ENCODE measurements at regions not wholly inside any gene's neighbourhood (a gene's known extent, or its start where the extent isn't known, plus 50 kb on each side); places are given as distances from the start of the nearest gene placed in this dataset.

- Histone ChIP-seq H3K4me1 (no peaks in the 10 kb centered on the region), H3K27ac (no peak overlapping the region), H3K4me3 (no peak overlapping the region), H3K4me2 (no peak overlapping the region), H3K9me3 (no peaks in the 10 kb centered on the region)
- ATAC-seq (no peak), DNase-seq (ENCODE audit: low read depth in 1 of 2, low spot score in 1 of 2) (no peak), FAIRE-seq (no peak)
- whole genome bisulfite sequencing (ENCODE audit: missing lambda C conversion rate) = 50% methylated on average over 6 of the region's 6 CpGs
- ChIA-PET CTCF (no interaction called here), POLR2A (no interaction called here)
- no peak for TF ChIP-seq ZNF302 (CRISPR knock-in tag; IDR thresholded peaks at IDR 0.05)
- TF ChIP-seq, protein P1, sequence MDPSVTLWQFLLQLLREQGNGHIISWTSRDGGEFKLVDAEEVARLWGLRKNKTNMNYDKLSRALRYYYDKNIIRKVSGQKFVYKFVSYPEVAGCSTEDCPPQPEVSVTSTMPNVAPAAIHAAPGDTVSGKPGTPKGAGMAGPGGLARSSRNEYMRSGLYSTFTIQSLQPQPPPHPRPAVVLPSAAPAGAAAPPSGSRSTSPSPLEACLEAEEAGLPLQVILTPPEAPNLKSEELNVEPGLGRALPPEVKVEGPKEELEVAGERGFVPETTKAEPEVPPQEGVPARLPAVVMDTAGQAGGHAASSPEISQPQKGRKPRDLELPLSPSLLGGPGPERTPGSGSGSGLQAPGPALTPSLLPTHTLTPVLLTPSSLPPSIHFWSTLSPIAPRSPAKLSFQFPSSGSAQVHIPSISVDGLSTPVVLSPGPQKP (IDR thresholded peaks at IDR 0.05; ENCODE audit: low read depth, low read length) = no peak
- no peak for TF ChIP-seq REST (IDR thresholded peaks at IDR 0.05)
- TF ChIP-seq POLR2AphosphoS2 (conservative IDR thresholded peaks at IDR 0.05; ENCODE audit: low read length) = no peak
- no peak for TF ChIP-seq CHD2 (IDR thresholded peaks at IDR 0.05; ENCODE audit: low read length, partially characterized antibody)
- no peak for TF ChIP-seq CBX2 (IDR thresholded peaks at IDR 0.05; ENCODE audit: borderline replicate concordance, low read depth)
- TF ChIP-seq CEBPB (IDR thresholded peaks at IDR 0.05) = no peak
- TF ChIP-seq MAFK (IDR thresholded peaks at IDR 0.05; ENCODE audit: partially characterized antibody) = no peak
- no peak for TF ChIP-seq POLR2A (IDR thresholded peaks at IDR 0.05; ENCODE audit: low read length)
Measured at GRCh38 chr18:56256659-56257058, 381.7 kb downstream of the TXNL1 start.

GRCh38 chr18:56255381-56255780 is 383.0 kb downstream of the TXNL1 start:
- no peak for ATAC-seq
- Histone ChIP-seq H3K4me2 (no peak overlapping the region), H3K27ac (no peak overlapping the region), H3K4me3 (no peak overlapping the region), H3K4me1 (no peaks in the 10 kb centered on the region), H3K9me3 (no peaks in the 10 kb centered on the region)
- ChIA-PET POLR2A (no interaction called here), CTCF (no interaction called here)
- no peak for DNase-seq (ENCODE audit: low read depth in 1 of 2, low spot score in 1 of 2)
- TF ChIP-seq ZC3H11A (IDR thresholded peaks at IDR 0.05) (no peak), RNF2 (IDR thresholded peaks at IDR 0.05; ENCODE audit: borderline replicate concordance, low read depth) (no peak), HOXB5 (CRISPR knock-in tag; IDR thresholded peaks at IDR 0.05) (no peak), RAD21 (conservative IDR thresholded peaks at IDR 0.05 in 1 of 2, IDR thresholded peaks at IDR 0.05 in 1 of 2) (no peak), JUNB (IDR thresholded peaks at IDR 0.05) (no peak), NPAS2 (CRISPR knock-in tag; IDR thresholded peaks at IDR 0.05; ENCODE audit: borderline replicate concordance) (no peak), ZFP36 (IDR thresholded peaks at IDR 0.05; ENCODE audit: borderline replicate concordance, partially characterized antibody) (no peak), GATA3 (IDR thresholded peaks at IDR 0.05; ENCODE audit: borderline replicate concordance) (no peak), EHF (CRISPR knock-in tag; IDR thresholded peaks at IDR 0.05) (no peak), TP53 (CRISPR knock-in tag; IDR thresholded peaks at IDR 0.05) (no peak), PHF8 (IDR thresholded peaks at IDR 0.05; ENCODE audit: borderline replicate concordance, low read depth) (no peak), KDM5A (IDR thresholded peaks at IDR 0.05) (no peak), ATOH8 (CRISPR knock-in tag; IDR thresholded peaks at IDR 0.05; ENCODE audit: low read depth) (no peak), CEBPB (IDR thresholded peaks at IDR 0.05) (no peak), REST (IDR thresholded peaks at IDR 0.05) (no peak), TFCP2L1 (CRISPR knock-in tag; IDR thresholded peaks at IDR 0.05) (no peak), CTCF (IDR thresholded peaks at IDR 0.05) (no peak)
- 62% methylated on average over 2 of the region's 2 CpGs for WGBS (ENCODE audit: missing lambda C conversion rate)
- no peak for FAIRE-seq
